ENCODE measurements at regions not wholly inside any gene's neighbourhood (a gene's known extent, or its start where the extent isn't known, plus 50 kb on each side); places are given as distances from the start of the nearest gene placed in this dataset.
"Not testable (repeated sequence)": the region's sequence is repeated elsewhere in the genome, so short reads cannot be mapped to it uniquely, and the experiment has no call there.

GRCh38 chr14:88985654-88986053 is 161.2 kb downstream of the TTC8 start:
- no peak for DNase-seq

GRCh38 chr14:88986146-88986841 is 161.8 kb downstream of the TTC8 start:
- DNase-seq, result peak; percentile 21

GRCh38 chr14:88986908-88987307 is 162.5 kb downstream of the TTC8 start:
- not testable (repeated sequence) for DNase-seq

- DNase-seq, result no peak
Measured at GRCh38 chr14:88987516-88987915, 163.1 kb downstream of the TTC8 start.

GRCh38 chr14:88989911-88990310 is 165.5 kb downstream of the TTC8 start:
- DNase-seq, result no peak

- DNase-seq, result no peak
Measured at GRCh38 chr14:88990856-88991255, 166.4 kb downstream of the TTC8 start.

GRCh38 chr14:88992011-88992410 is 167.6 kb downstream of the TTC8 start:
- DNase-seq, result no peak

GRCh38 chr14:88993946-88994345 is 169.5 kb downstream of the TTC8 start:
- DNase-seq, result no peak

GRCh38 chr14:88995437-88996198 is 171.2 kb downstream of the TTC8 start:
- no peak for DNase-seq

- no peak for DNase-seq
Measured at GRCh38 chr14:88998027-88998426, 173.6 kb downstream of the TTC8 start.

GRCh38 chr14:88999137-88999536 is 174.7 kb downstream of the TTC8 start:
- DNase-seq, result no peak

GRCh38 chr14:89000007-89000942 is 175.8 kb downstream of the TTC8 start:
- DNase-seq, result peak; percentile 71

GRCh38 chr14:89004166-89004565 is 179.7 kb downstream of the TTC8 start:
- DNase-seq, result no peak

- DNase-seq, result no peak
Measured at GRCh38 chr14:89007906-89008305, 183.5 kb downstream of the TTC8 start.

GRCh38 chr14:89011355-89012281 is 187.2 kb downstream of the TTC8 start:
- DNase-seq, result no peak

- DNase-seq, result no peak
Measured at GRCh38 chr14:89012282-89013097, 188.0 kb downstream of the TTC8 start.

GRCh38 chr14:89013098-89013504 is 188.7 kb downstream of the TTC8 start:
- peak; percentile 17 for DNase-seq

GRCh38 chr14:89013698-89014568 is 189.5 kb downstream of the TTC8 start:
- no peak for DNase-seq

- no peak for DNase-seq
Measured at GRCh38 chr14:89014569-89014850, 190.1 kb downstream of the TTC8 start.

- DNase-seq, result no peak
Measured at GRCh38 chr14:89015016-89015415, 190.6 kb downstream of the TTC8 start.
